ENCODE measurements at regions not wholly inside any gene's neighbourhood (a gene's known extent, or its start where the extent isn't known, plus 50 kb on each side); places are given as distances from the start of the nearest gene placed in this dataset.
"Not testable (repeated sequence)": the region's sequence is repeated elsewhere in the genome, so short reads cannot be mapped to it uniquely, and the experiment has no call there.

GRCh38 chr21:15966231-15966630 is 236.4 kb downstream of the USP25 start:
- in situ Hi-C loops (cut with MboI; ENCODE audit: low pct_unique_long_range_greater_than_20kb, low sequenced_read_pairs, unreplicated experiment) = no loop called here
- no peak for DNase-seq (ENCODE audit: low spot score)
- TF ChIP-seq, protein P1, sequence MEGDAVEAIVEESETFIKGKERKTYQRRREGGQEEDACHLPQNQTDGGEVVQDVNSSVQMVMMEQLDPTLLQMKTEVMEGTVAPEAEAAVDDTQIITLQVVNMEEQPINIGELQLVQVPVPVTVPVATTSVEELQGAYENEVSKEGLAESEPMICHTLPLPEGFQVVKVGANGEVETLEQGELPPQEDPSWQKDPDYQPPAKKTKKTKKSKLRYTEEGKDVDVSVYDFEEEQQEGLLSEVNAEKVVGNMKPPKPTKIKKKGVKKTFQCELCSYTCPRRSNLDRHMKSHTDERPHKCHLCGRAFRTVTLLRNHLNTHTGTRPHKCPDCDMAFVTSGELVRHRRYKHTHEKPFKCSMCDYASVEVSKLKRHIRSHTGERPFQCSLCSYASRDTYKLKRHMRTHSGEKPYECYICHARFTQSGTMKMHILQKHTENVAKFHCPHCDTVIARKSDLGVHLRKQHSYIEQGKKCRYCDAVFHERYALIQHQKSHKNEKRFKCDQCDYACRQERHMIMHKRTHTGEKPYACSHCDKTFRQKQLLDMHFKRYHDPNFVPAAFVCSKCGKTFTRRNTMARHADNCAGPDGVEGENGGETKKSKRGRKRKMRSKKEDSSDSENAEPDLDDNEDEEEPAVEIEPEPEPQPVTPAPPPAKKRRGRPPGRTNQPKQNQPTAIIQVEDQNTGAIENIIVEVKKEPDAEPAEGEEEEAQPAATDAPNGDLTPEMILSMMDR (IDR thresholded peaks at IDR 0.05; ENCODE audit: extremely low read depth, insufficient read depth, missing control alignments) = no peak

- TF ChIP-seq, protein P1 (IDR thresholded peaks at IDR 0.05; ENCODE audit: extremely low read depth, insufficient read depth, missing control alignments) = no peak
- DNase-seq (ENCODE audit: low spot score) = no peak
- in situ Hi-C loops (cut with MboI; ENCODE audit: low pct_unique_long_range_greater_than_20kb, low sequenced_read_pairs, unreplicated experiment) = no loop called here
Measured at GRCh38 chr21:15966651-15967050, 236.9 kb downstream of the USP25 start.

DNA sequence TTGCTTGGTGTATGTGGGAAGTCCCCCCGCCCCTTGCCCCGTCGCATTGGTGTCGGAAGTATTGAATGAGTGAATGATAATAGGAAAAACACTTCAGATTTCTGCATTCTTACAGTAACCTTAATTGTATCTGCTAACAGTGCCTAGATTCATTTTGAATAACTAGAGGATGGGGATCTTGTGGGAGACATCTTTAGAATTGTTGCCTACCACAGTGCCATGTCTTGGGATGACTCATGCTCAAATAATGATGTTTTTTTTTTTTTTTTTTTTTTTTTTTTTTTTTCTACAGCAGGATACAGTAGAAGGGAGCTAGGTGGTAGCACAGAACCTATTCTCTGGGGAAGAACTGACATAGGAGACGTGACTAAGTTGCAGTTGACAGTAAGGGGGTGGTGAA is 237.9 kb downstream of the USP25 start:
- TF ChIP-seq, protein P1 (IDR thresholded peaks at IDR 0.05; ENCODE audit: extremely low read depth, insufficient read depth, missing control alignments) = no peak
- in situ Hi-C loops (cut with MboI; ENCODE audit: low pct_unique_long_range_greater_than_20kb, low sequenced_read_pairs, unreplicated experiment) = no loop called here
- no peak for DNase-seq (ENCODE audit: low spot score)

GRCh38 chr21:15968776-15969310 is 239.1 kb downstream of the USP25 start:
- in situ Hi-C loops (cut with MboI; ENCODE audit: low pct_unique_long_range_greater_than_20kb, low sequenced_read_pairs, unreplicated experiment) = no loop called here
- TF ChIP-seq, protein P1 (IDR thresholded peaks at IDR 0.05; ENCODE audit: extremely low read depth, insufficient read depth, missing control alignments) = no peak
- no peak for DNase-seq (ENCODE audit: low spot score)

- no peak for DNase-seq (ENCODE audit: low spot score)
- TF ChIP-seq, protein P1 (IDR thresholded peaks at IDR 0.05; ENCODE audit: extremely low read depth, insufficient read depth, missing control alignments) = no peak
- in situ Hi-C loops (cut with MboI; ENCODE audit: low pct_unique_long_range_greater_than_20kb, low sequenced_read_pairs, unreplicated experiment) = no loop called here
Measured at GRCh38 chr21:15976807-15977206, 247.0 kb downstream of the USP25 start.

DNA sequence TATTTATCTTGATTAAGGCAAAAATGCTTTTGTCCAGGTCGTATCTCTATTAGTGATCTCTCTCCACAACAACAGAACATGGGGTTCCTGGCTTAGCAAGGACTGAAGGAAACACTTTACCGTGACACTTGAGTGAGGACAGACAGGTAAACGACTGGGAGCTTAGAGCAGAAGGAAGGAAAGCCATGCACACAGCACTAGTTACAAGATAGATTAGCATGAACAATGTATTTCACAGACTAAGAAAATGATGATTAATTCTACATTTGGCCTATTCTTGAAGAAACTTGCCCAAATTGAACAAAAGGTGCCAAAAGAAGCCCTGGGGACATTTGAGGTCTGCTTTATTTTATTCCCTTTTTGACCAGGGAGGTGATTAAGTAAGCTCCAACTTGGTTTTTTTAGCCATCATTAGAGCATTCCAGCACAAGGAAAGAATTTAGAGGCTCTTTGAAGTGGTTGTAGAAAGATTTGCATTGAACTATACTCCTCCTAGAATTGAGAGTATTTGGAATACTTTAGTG is 248.5 kb downstream of the USP25 start:
- in situ Hi-C loops (cut with MboI; ENCODE audit: low pct_unique_long_range_greater_than_20kb, low sequenced_read_pairs, unreplicated experiment) = no loop called here
- no peak for DNase-seq (ENCODE audit: low spot score)
- TF ChIP-seq, protein P1 (IDR thresholded peaks at IDR 0.05; ENCODE audit: extremely low read depth, insufficient read depth, missing control alignments) = no peak

- DNase-seq (ENCODE audit: low spot score); in situ Hi-C loops (cut with MboI; ENCODE audit: low pct_unique_long_range_greater_than_20kb, low sequenced_read_pairs, unreplicated experiment): not testable (repeated sequence)
Measured at GRCh38 chr21:15979493-15979892, 249.7 kb downstream of the USP25 start.
